Naive thymus-derived CD4-positive, alpha-beta T cell (primary cell): ENCODE measurements at regions not wholly inside any gene's neighbourhood (a gene's known extent, or its start where the extent isn't known, plus 50 kb on each side); places are given as distances from the start of the nearest gene placed in this dataset.

Experiments
- ATAC-seq: fragments of 150-1000 bp; cut with Tn5 transposase; 2 replicates; pipeline ENCODE4 v1.10.0; 2021; ENCODE audit warnings: mild to moderate bottlenecking, moderate library complexity
- CTCF ChIA-PET: fragments of 350-600 bp; sonication (Branson Sonifier 250); formaldehyde crosslinking; loops from one replicate; lab custom pipeline; 2021; ENCODE audit warnings: antibody characterized with exemption; lab: Charles Lee
- POLR2A ChIA-PET: fragments of 350-600 bp; sonication (Branson Sonifier 250); formaldehyde crosslinking; loops from one replicate; lab custom pipeline; 2021; ENCODE audit warnings: antibody characterized with exemption, inconsistent platforms; lab: Charles Lee
- DNase-seq, 9 donors: peaks; one replicate each; pipeline versions ENCODE4 v3.0.0 to v3.0.0-alpha.2; 2020 to 2022; ENCODE audit warnings: mixed read lengths in 1 of 9
- H3K27ac ChIP-seq: one replicate; pipeline ENCODE4 v1.7.0; 2013; ENCODE audit warnings: mild to moderate bottlenecking, low read depth, low read length, moderate library complexity
- H3K27me3 ChIP-seq, 2 donors: one replicate each; pipeline ENCODE4 v1.7.0; 2013; ENCODE audit warnings: low read length in 2 of 2, mild to moderate bottlenecking in 2 of 2, moderate library complexity in 2 of 2; ENCODE audit not compliant: control insufficient read depth in 2 of 2, insufficient read depth in 2 of 2
- H3K36me3 ChIP-seq, 3 experiments: 1 replicate in 2 of 3; 2 replicates in 1 of 3; pipeline ENCODE4 v1.7.0; 2013; ENCODE audit warnings: low read length in 3 of 3, mild to moderate bottlenecking in 3 of 3, moderate library complexity in 1 of 3; ENCODE audit not compliant: insufficient read depth in 3 of 3, control insufficient read depth in 2 of 3
- H3K4me1 ChIP-seq, 2 donors: one replicate each; pipeline ENCODE4 v1.7.0; 2013; ENCODE audit warnings: low read length in 2 of 2, mild to moderate bottlenecking in 2 of 2, moderate library complexity in 1 of 2; ENCODE audit not compliant: control insufficient read depth in 2 of 2, insufficient read depth in 2 of 2
- H3K4me3 ChIP-seq: 2 replicates; pipeline ENCODE4 v1.7.0; 2013; ENCODE audit warnings: mild to moderate bottlenecking, low read length
- H3K9me3 ChIP-seq, 3 experiments: 1 replicate in 2 of 3; 2 replicates in 1 of 3; pipeline ENCODE4 v1.7.0; 2013; ENCODE audit warnings: low read length in 3 of 3; ENCODE audit not compliant: control insufficient read depth in 2 of 3
- H3K27ac Mint-ChIP-seq, 9 donors: one replicate each; pipeline ENCODE4 v1.8.0; 2020 to 2022; ENCODE audit warnings: mixed read lengths in 9 of 9, mild to moderate bottlenecking in 8 of 9, moderate library complexity in 5 of 9, inconsistent platforms in 2 of 9
- H3K27me3 Mint-ChIP-seq, 5 donors: one replicate each; pipeline ENCODE4 v1.8.0; 2021 to 2022; ENCODE audit warnings: mixed read lengths in 5 of 5, mild to moderate bottlenecking in 1 of 5
- H3K36me3 Mint-ChIP-seq, 5 donors: one replicate each; pipeline ENCODE4 v1.8.0; 2020 to 2022; ENCODE audit warnings: mixed read lengths in 5 of 5, mild to moderate bottlenecking in 3 of 5, inconsistent platforms in 1 of 5
- H3K4me1 Mint-ChIP-seq, 7 donors: one replicate each; pipeline ENCODE4 v1.8.0; 2020 to 2022; ENCODE audit warnings: mixed read lengths in 7 of 7, mild to moderate bottlenecking in 3 of 7, inconsistent platforms in 1 of 7
- H3K4me3 Mint-ChIP-seq, 10 donors: one replicate each; pipeline ENCODE4 v1.8.0; 2020 to 2022; ENCODE audit warnings: mild to moderate bottlenecking in 10 of 10, mixed read lengths in 10 of 10, moderate library complexity in 6 of 10, inconsistent platforms in 2 of 10
- H3K9me3 Mint-ChIP-seq, 11 donors: one replicate each; pipeline ENCODE4 v1.8.0; 2020 to 2022; ENCODE audit warnings: mixed read lengths in 11 of 11, mild to moderate bottlenecking in 4 of 11, inconsistent platforms in 1 of 11, moderate library complexity in 1 of 11
- intact Hi-C, 2 donors: fragments of 100-400 bp; cut with micrococcal nuclease; formaldehyde crosslinking; loops; one replicate each; pipeline ENCODE4 v1.15.1; 2023

- no peak overlapping the region for H3K27ac Mint-ChIP-seq
Measured at GRCh38 chr6:4460586-4461475, 315.4 kb upstream of the CDYL start.

DNA sequence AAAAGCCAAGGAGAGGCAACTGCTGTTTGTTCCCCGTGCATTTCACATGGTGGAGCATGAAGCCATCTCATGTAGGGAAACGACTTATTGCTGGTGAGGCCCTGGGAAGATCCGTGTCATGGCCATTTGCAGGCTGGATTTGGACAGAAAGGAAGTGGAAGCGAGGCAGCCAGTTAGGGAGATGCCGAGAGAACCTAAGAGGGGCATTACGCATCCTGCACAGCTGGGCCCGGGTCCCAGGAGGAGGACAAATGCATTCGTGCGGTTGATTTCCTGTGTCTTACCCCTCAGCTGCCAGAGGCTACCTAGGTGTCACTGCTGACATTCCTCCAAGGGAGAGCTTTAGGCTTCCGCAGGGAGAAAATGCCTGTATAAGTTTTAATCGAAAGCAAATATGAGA, 316.2 kb upstream of the CDYL start:
- no peaks in the 10 kb centered on the region for H3K36me3 ChIP-seq
- intact Hi-C loops = no loop called here
- Mint-ChIP-seq H3K36me3 (no peaks in the 10 kb centered on the region), H3K4me3 (no peak overlapping the region), H3K9me3 (peaks cover 0 to 5% (median 0%) of the 10 kb centered on the region in 11 donors), H3K27ac (no peak overlapping the region), H3K27me3 (peaks cover 5 to 16% (median 8%) of the 10 kb centered on the region in 5 donors), H3K4me1 (peaks cover 0 to 3% (median 0%) of the 10 kb centered on the region in 7 donors)
- no peaks in the 10 kb centered on the region for H3K9me3 ChIP-seq
- H3K27me3 ChIP-seq = no peaks in the 10 kb centered on the region
- H3K27ac ChIP-seq = no peak overlapping the region
- no peaks in the 10 kb centered on the region for H3K4me1 ChIP-seq
- ChIA-PET POLR2A (no interaction called here), CTCF (no interaction called here)
- H3K4me3 ChIP-seq = no peak overlapping the region
- ATAC-seq = no peak
- DNase-seq = no peak

More at GRCh38 chr6:4460586-4461475, 315.4 kb upstream of the CDYL start:
- no peaks in the 10 kb centered on the region for H3K27me3 ChIP-seq
- intact Hi-C loops = no loop called here
- no peaks in the 10 kb centered on the region for H3K4me1 ChIP-seq
- ChIA-PET CTCF (no interaction called here), POLR2A (no interaction called here)
- no peak overlapping the region for H3K4me3 Mint-ChIP-seq
- H3K4me1 Mint-ChIP-seq = peaks cover 0 to 3% (median 0%) of the 10 kb centered on the region in 7 donors
- H3K27ac ChIP-seq = no peak overlapping the region
- peaks cover 0 to 3% (median 0%) of the 10 kb centered on the region in 11 donors for H3K9me3 Mint-ChIP-seq
- H3K4me3 ChIP-seq = no peak overlapping the region
- H3K36me3 ChIP-seq = no peaks in the 10 kb centered on the region
- DNase-seq = no peak
- H3K9me3 ChIP-seq = no peaks in the 10 kb centered on the region
- no peak for ATAC-seq
- H3K36me3 Mint-ChIP-seq = no peaks in the 10 kb centered on the region
- peaks cover 4 to 15% (median 5%) of the 10 kb centered on the region in 5 donors for H3K27me3 Mint-ChIP-seq

DNA sequence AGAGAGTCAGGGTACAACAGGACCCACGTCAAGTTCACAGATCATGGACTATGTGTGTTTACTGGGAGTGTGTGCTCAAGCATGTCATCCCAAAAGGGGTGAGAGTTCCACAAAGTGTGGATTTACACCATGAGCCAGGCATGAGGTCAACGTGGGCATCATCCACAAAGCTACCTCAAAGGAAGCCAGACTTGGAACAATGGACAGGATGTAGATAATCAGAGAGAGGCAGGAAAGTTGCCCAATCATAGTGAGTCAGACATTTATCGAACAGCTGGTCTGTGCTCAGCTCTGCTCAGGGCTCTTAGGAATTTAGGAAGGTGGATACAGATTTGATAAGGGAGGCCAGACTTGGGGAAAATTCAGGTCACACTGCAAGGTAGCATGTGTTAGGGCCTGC, 317.2 kb upstream of the CDYL start:
- no peaks in the 10 kb centered on the region for H3K27me3 ChIP-seq
- peaks cover 5 to 25% (median 16%) of the 10 kb centered on the region in 5 donors for H3K27me3 Mint-ChIP-seq
- intact Hi-C loops = no loop called here
- no peak overlapping the region for H3K4me3 Mint-ChIP-seq
- no peaks in the 10 kb centered on the region for H3K9me3 ChIP-seq
- no peak overlapping the region for H3K27ac ChIP-seq
- no peak for ATAC-seq
- no peak overlapping the region for H3K27ac Mint-ChIP-seq
- POLR2A ChIA-PET = no interaction called here
- no peaks in the 10 kb centered on the region for H3K36me3 ChIP-seq
- no peak overlapping the region for H3K4me3 ChIP-seq
- no peaks in the 10 kb centered on the region for H3K4me1 ChIP-seq
- H3K4me1 Mint-ChIP-seq = peaks cover 0 to 3% (median 0%) of the 10 kb centered on the region in 7 donors
- no peaks in the 10 kb centered on the region for H3K36me3 Mint-ChIP-seq
- no peak for DNase-seq
- CTCF ChIA-PET = no interaction called here
- peaks cover 0 to 5% (median 0%) of the 10 kb centered on the region in 11 donors for H3K9me3 Mint-ChIP-seq

GRCh38 chr6:4451718-4452117, 316.3 kb upstream of the ECI2 start:
- no peaks in the 10 kb centered on the region for H3K27me3 ChIP-seq
- POLR2A ChIA-PET = no interaction called here
- no peaks in the 10 kb centered on the region for H3K9me3 ChIP-seq
- CTCF ChIA-PET = no interaction called here
- H3K36me3 Mint-ChIP-seq = peaks cover 0 to 3% (median 0%) of the 10 kb centered on the region in 5 donors
- no peaks in the 10 kb centered on the region for H3K4me1 Mint-ChIP-seq
- no peak overlapping the region for H3K4me3 ChIP-seq
- intact Hi-C loops = no loop called here
- DNase-seq (no peak), ATAC-seq (no peak)
- H3K4me1 ChIP-seq = no peaks in the 10 kb centered on the region
- H3K9me3 Mint-ChIP-seq = peaks cover 0 to 21% (median 8%) of the 10 kb centered on the region in 11 donors
- no peak overlapping the region for H3K4me3 Mint-ChIP-seq
- no peaks in the 10 kb centered on the region for H3K36me3 ChIP-seq
- no peak overlapping the region for H3K27ac ChIP-seq
- no peak overlapping the region for H3K27ac Mint-ChIP-seq
- peaks cover 0 to 54% (median 38%) of the 10 kb centered on the region in 5 donors for H3K27me3 Mint-ChIP-seq

GRCh38 chr6:4451081-4451480, 315.7 kb upstream of the ECI2 start:
- no peak for ATAC-seq
- CTCF ChIA-PET = no interaction called here

GRCh38 chr6:4450237-4450636, 314.9 kb upstream of the ECI2 start:
- CTCF ChIA-PET = no interaction called here
- Histone ChIP-seq H3K9me3 (no peaks in the 10 kb centered on the region), H3K4me3 (no peak overlapping the region), H3K27ac (no peak overlapping the region), H3K4me1 (no peaks in the 10 kb centered on the region), H3K27me3 (no peaks in the 10 kb centered on the region), H3K36me3 (no peaks in the 10 kb centered on the region)
- peaks cover 0 to 3% (median 0%) of the 10 kb centered on the region in 5 donors for H3K36me3 Mint-ChIP-seq
- no peak overlapping the region for H3K4me3 Mint-ChIP-seq
- POLR2A ChIA-PET = no interaction called here
- intact Hi-C loops = no loop called here
- no peaks in the 10 kb centered on the region for H3K4me1 Mint-ChIP-seq
- ATAC-seq (no peak), DNase-seq (no peak)
- H3K9me3 Mint-ChIP-seq = peaks cover 0 to 21% (median 8%) of the 10 kb centered on the region in 11 donors
- H3K27me3 Mint-ChIP-seq = peaks cover 0 to 51% (median 38%) of the 10 kb centered on the region in 5 donors
- H3K27ac Mint-ChIP-seq = no peak overlapping the region

More at GRCh38 chr6:4451081-4451480, 315.7 kb upstream of the ECI2 start:
- Histone ChIP-seq H3K27me3 (no peaks in the 10 kb centered on the region), H3K4me1 (no peaks in the 10 kb centered on the region), H3K36me3 (no peaks in the 10 kb centered on the region), H3K4me3 (no peak overlapping the region), H3K27ac (no peak overlapping the region), H3K9me3 (no peaks in the 10 kb centered on the region)
- intact Hi-C loops = no loop called here
- peaks cover 0 to 54% (median 38%) of the 10 kb centered on the region in 5 donors for H3K27me3 Mint-ChIP-seq
- POLR2A ChIA-PET = no interaction called here
- no peak overlapping the region for H3K27ac Mint-ChIP-seq
- H3K4me1 Mint-ChIP-seq = no peaks in the 10 kb centered on the region
- peaks cover 0 to 21% (median 8%) of the 10 kb centered on the region in 11 donors for H3K9me3 Mint-ChIP-seq
- H3K36me3 Mint-ChIP-seq = peaks cover 0 to 3% (median 0%) of the 10 kb centered on the region in 5 donors
- DNase-seq = no peak
- H3K4me3 Mint-ChIP-seq = no peak overlapping the region
